B cell (primary cell): ENCODE measurements at regions not wholly inside any gene's neighbourhood (a gene's known extent, or its start where the extent isn't known, plus 50 kb on each side); places are given as distances from the start of the nearest gene placed in this dataset.

ENCODE experiments used
- ATAC-seq: fragments of 200-7000 bp; cut with Tn5 transposase; one replicate; pipeline ENCODE4 v1.10.0; 2021; ENCODE audit warnings: low read depth, mild to moderate bottlenecking, moderate number of reproducible peaks, moderate library complexity
- CTCF ChIA-PET: fragments of 350-600 bp; sonication (Branson Sonifier 250); formaldehyde crosslinking; loops from one replicate; lab custom pipeline; 2021; ENCODE audit warnings: antibody characterized with exemption, inconsistent platforms; lab: Charles Lee
- POLR2A ChIA-PET: fragments of 350-600 bp; sonication (Branson Sonifier 250); formaldehyde crosslinking; loops from one replicate; lab custom pipeline; 2021; ENCODE audit warnings: antibody characterized with exemption; lab: Charles Lee
- DNase-seq: peaks from one replicate; pipeline ENCODE4 v3.0.0; 2013
- H2AFZ ChIP-seq: 2 replicates; pipeline ENCODE4 v1.6.1; 2012; ENCODE audit warnings: mild to moderate bottlenecking, low read depth, low read length; ENCODE audit not compliant: insufficient read depth, poor library complexity, severe bottlenecking
- H3K27ac ChIP-seq, 2 donors: 1 replicate in 1 of 2; 2 replicates in 1 of 2; pipeline ENCODE4 v1.5.1; 2012 to 2013; ENCODE audit warnings: low read length in 2 of 2, mild to moderate bottlenecking in 2 of 2, moderate library complexity in 1 of 2
- H3K27me3 ChIP-seq, 4 experiments: fragments of 200-600 bp in 1 of 4; sonication (generic) in 1 of 4; replicated peaks in 1 of 4; 1 replicate in 2 of 4; 2 replicates in 2 of 4; pipeline versions ENCODE4 v1.6.1 to v1.7.0; 2013 to 2016; ENCODE audit warnings: low read length in 3 of 4, mild to moderate bottlenecking in 2 of 4, mixed read lengths in 1 of 4, moderate library complexity in 1 of 4; ENCODE audit not compliant: insufficient read depth in 4 of 4, control insufficient read depth in 3 of 4; ENCODE audit errors: control extremely low read depth in 1 of 4
- H3K36me3 ChIP-seq, 2 experiments: replicated peaks in 1 of 2; 1 replicate in 1 of 2; 2 replicates in 1 of 2; pipeline versions ENCODE4 v1.6.1 to v1.7.1; 2013; ENCODE audit warnings: low read length in 1 of 2; ENCODE audit not compliant: insufficient read depth in 2 of 2, control insufficient read depth in 1 of 2; ENCODE audit errors: control extremely low read depth in 1 of 2, extremely low read depth in 1 of 2
- H3K4me1 ChIP-seq, 2 donors: fragments of 200-600 bp in 1 of 2; sonication (generic) in 1 of 2; 1 replicate in 1 of 2; 2 replicates in 1 of 2; pipeline versions ENCODE4 v1.5.1 to v1.6.1; 2013 to 2017; ENCODE audit warnings: low read length in 2 of 2; ENCODE audit not compliant: control insufficient read depth in 2 of 2, insufficient read depth in 2 of 2
- H3K4me2 ChIP-seq: replicated peaks from 2 replicates; pipeline ENCODE3; 2012; ENCODE audit warnings: mild to moderate bottlenecking, low read depth, low read length; ENCODE audit not compliant: poor library complexity, severe bottlenecking
- H3K4me3 ChIP-seq, 5 experiments: fragments of 200-600 bp in 1 of 5; sonication (generic) in 1 of 5; 1 replicate in 3 of 5; 2 replicates in 2 of 5; pipeline versions ENCODE4 v1.5.1 to v1.7.0; 2011 to 2016; ENCODE audit warnings: low read length in 4 of 5, mild to moderate bottlenecking in 4 of 5, low read depth in 2 of 5, control low read depth in 1 of 5, moderate library complexity in 1 of 5; ENCODE audit not compliant: insufficient read depth in 1 of 5; ENCODE audit errors: control extremely low read depth in 1 of 5, extremely low read depth in 1 of 5
- H3K79me2 ChIP-seq: fragments of 200-600 bp; sonication (generic); one replicate; pipeline ENCODE4 v1.6.0; 2016; ENCODE audit warnings: low read length; ENCODE audit not compliant: control insufficient read depth, insufficient read depth
- H3K9ac ChIP-seq: fragments of 200-600 bp; sonication (generic); 2 replicates; pipeline ENCODE4 v1.6.1; 2017; ENCODE audit warnings: mild to moderate bottlenecking, low read length, moderate library complexity
- H3K9me3 ChIP-seq, 3 donors: one replicate each; pipeline versions ENCODE4 v1.6.1 to v1.7.1; 2013; ENCODE audit warnings: low read length in 2 of 3; ENCODE audit not compliant: control insufficient read depth in 2 of 3, insufficient read depth in 1 of 3; ENCODE audit errors: control extremely low read depth in 1 of 3
- H4K20me1 ChIP-seq: 2 replicates; pipeline ENCODE4 v1.6.0; 2012; ENCODE audit warnings: mild to moderate bottlenecking, low read length; ENCODE audit not compliant: insufficient read depth, control insufficient read depth, poor library complexity, severe bottlenecking
- H3K27ac Mint-ChIP-seq: one replicate; pipeline ENCODE4 v1.8.0; 2021; ENCODE audit warnings: mixed read lengths
- H3K27me3 Mint-ChIP-seq: one replicate; pipeline ENCODE4 v1.8.0; 2021; ENCODE audit warnings: mixed read lengths
- H3K4me1 Mint-ChIP-seq: one replicate; pipeline ENCODE4 v1.8.0; 2021; ENCODE audit warnings: mixed read lengths
- H3K4me3 Mint-ChIP-seq: one replicate; pipeline ENCODE4 v1.8.0; 2021; ENCODE audit warnings: mixed read lengths
- H3K9me3 Mint-ChIP-seq: one replicate; pipeline ENCODE4 v1.8.0; 2022; ENCODE audit warnings: mixed read lengths; ENCODE audit not compliant: insufficient read depth
- CTCF ChIP-seq: fragments of 200-600 bp; IDR thresholded peaks from one replicate; pipeline ENCODE4 v1.8.0; 2022; ENCODE audit warnings: antibody characterized with exemption, mild to moderate bottlenecking
- EZH2 ChIP-seq: IDR thresholded peaks from 2 replicates; pipeline ENCODE4 v1.6.1; 2012; ENCODE audit warnings: borderline replicate concordance, low read depth, mild to moderate bottlenecking, moderate library complexity, low read length; ENCODE audit not compliant: insufficient read depth, poor library complexity, severe bottlenecking
- WGBS: methylation state at CpG from one replicate; pipeline ENCODE4 v1.1.5; 2013; ENCODE audit warnings: missing lambda C conversion rate; ENCODE audit not compliant: insufficient coverage; 5-methylcytosine and 5-hydroxymethylcytosine counted together
- intact Hi-C: fragments of 100-400 bp; cut with micrococcal nuclease; formaldehyde crosslinking; loops from one replicate; pipeline ENCODE4 v1.10.0; 2022

- no peak overlapping the region for H2AFZ ChIP-seq
- H3K27ac Mint-ChIP-seq = no peak overlapping the region
- 84% methylated on average over 4 of the region's 5 CpGs for WGBS
- DNase-seq (no peak), ATAC-seq (no peak)
- no peaks in the 10 kb centered on the region for H4K20me1 ChIP-seq
- H3K4me3 ChIP-seq = no peak overlapping the region
- no peaks in the 10 kb centered on the region for H3K27me3 ChIP-seq
- intact Hi-C loops = no loop called here
- no peaks in the 10 kb centered on the region for H3K79me2 ChIP-seq
- TF ChIP-seq EZH2 (no peak), CTCF (no peak)
- H3K4me1 Mint-ChIP-seq = no peaks in the 10 kb centered on the region
- H3K4me3 Mint-ChIP-seq = no peak overlapping the region
- ChIA-PET CTCF (no interaction called here), POLR2A (no interaction called here)
- no peak overlapping the region for H3K4me2 ChIP-seq
- peaks cover 2% of the 10 kb centered on the region for H3K9me3 Mint-ChIP-seq
- H3K9ac ChIP-seq = no peak overlapping the region
- H3K27me3 Mint-ChIP-seq = no peaks in the 10 kb centered on the region
- H3K4me1 ChIP-seq = no peaks in the 10 kb centered on the region
- H3K27ac ChIP-seq = no peak overlapping the region
- H3K9me3 ChIP-seq = peaks cover 0 to 8% (median 0%) of the 10 kb centered on the region in 3 donors
- no peaks in the 10 kb centered on the region for H3K36me3 ChIP-seq
Measured at GRCh38 chr6:92109956-92110355, 1309.4 kb downstream of the EPHA7 start.

- Histone ChIP-seq H3K4me2 (no peak overlapping the region), H3K4me3 (no peak overlapping the region), H3K36me3 (no peaks in the 10 kb centered on the region), H3K79me2 (no peaks in the 10 kb centered on the region), H3K4me1 (no peaks in the 10 kb centered on the region), H3K9me3 (peaks cover 0 to 8% (median 0%) of the 10 kb centered on the region in 3 donors), H2AFZ (no peak overlapping the region), H3K27me3 (no peaks in the 10 kb centered on the region), H3K27ac (no peak overlapping the region), H3K9ac (no peak overlapping the region), H4K20me1 (no peaks in the 10 kb centered on the region)
- DNase-seq = no peak
- no peak for TF ChIP-seq EZH2
- TF ChIP-seq CTCF = no peak
- Mint-ChIP-seq H3K27me3 (no peaks in the 10 kb centered on the region), H3K9me3 (peaks cover 2% of the 10 kb centered on the region), H3K27ac (no peak overlapping the region), H3K4me1 (no peaks in the 10 kb centered on the region), H3K4me3 (no peak overlapping the region)
- intact Hi-C loops = no loop called here
- ATAC-seq = no peak
- CTCF ChIA-PET = no interaction called here
- 96% methylated on average over 13 of the region's 13 CpGs for WGBS
- POLR2A ChIA-PET = no interaction called here
Measured at GRCh38 chr6:92109256-92109655, 1310.1 kb downstream of the EPHA7 start.
